ENCODE measurements at regions not wholly inside any gene's neighbourhood (a gene's known extent, or its start where the extent isn't known, plus 50 kb on each side); places are given as distances from the start of the nearest gene placed in this dataset.

- H3K79me2 ChIP-seq (replicated peaks; ENCODE audit: insufficient read depth) = no peaks in the 10 kb centered on the region
- Mint-ChIP-seq H3K4me3 (no peak overlapping the region), H3K36me3 (ENCODE audit: low read depth) (no peaks in the 10 kb centered on the region), H3K4me1 (peaks cover 6% of the 10 kb centered on the region), H3K27ac (no peak overlapping the region), H3K27me3 (ENCODE audit: insufficient read depth, low read depth, poor library complexity) (no peaks in the 10 kb centered on the region), H3K9me3 (no peaks in the 10 kb centered on the region)
- H3K9me2 ChIP-seq (ENCODE audit: insufficient read depth) = peaks cover 3% of the 10 kb centered on the region; the same call in 1 of the 2 replicates
- DNase-seq (ENCODE audit: low spot score) = no peak
- H3K4me3 ChIP-seq = no peak overlapping the region
- H3K4me1 ChIP-seq (ENCODE audit: insufficient read depth) = 0 out of 2 replicates have a peak, but pooled peaks cover 12% of the 10 kb centered on the region
- no peak for ATAC-seq
- no peaks in the 10 kb centered on the region for H3K36me3 ChIP-seq (ENCODE audit: insufficient read depth)
- no peaks in the 10 kb centered on the region for H4K20me1 ChIP-seq (replicated peaks; ENCODE audit: insufficient read depth)
- no peak overlapping the region for H3K4me2 ChIP-seq
- no peaks in the 10 kb centered on the region for H3F3A ChIP-seq (replicated peaks; ENCODE audit: low read depth)
- peak overlapping the region; percentile 7; the same call in 1 of the 2 replicates for H2AFZ ChIP-seq
- no peaks in the 10 kb centered on the region for H3K27me3 ChIP-seq (ENCODE audit: insufficient read depth)
- TF ChIP-seq ZNF114 (CRISPR knock-in tag; IDR thresholded peaks at IDR 0.05) = no peak
- TF ChIP-seq, protein P1, sequence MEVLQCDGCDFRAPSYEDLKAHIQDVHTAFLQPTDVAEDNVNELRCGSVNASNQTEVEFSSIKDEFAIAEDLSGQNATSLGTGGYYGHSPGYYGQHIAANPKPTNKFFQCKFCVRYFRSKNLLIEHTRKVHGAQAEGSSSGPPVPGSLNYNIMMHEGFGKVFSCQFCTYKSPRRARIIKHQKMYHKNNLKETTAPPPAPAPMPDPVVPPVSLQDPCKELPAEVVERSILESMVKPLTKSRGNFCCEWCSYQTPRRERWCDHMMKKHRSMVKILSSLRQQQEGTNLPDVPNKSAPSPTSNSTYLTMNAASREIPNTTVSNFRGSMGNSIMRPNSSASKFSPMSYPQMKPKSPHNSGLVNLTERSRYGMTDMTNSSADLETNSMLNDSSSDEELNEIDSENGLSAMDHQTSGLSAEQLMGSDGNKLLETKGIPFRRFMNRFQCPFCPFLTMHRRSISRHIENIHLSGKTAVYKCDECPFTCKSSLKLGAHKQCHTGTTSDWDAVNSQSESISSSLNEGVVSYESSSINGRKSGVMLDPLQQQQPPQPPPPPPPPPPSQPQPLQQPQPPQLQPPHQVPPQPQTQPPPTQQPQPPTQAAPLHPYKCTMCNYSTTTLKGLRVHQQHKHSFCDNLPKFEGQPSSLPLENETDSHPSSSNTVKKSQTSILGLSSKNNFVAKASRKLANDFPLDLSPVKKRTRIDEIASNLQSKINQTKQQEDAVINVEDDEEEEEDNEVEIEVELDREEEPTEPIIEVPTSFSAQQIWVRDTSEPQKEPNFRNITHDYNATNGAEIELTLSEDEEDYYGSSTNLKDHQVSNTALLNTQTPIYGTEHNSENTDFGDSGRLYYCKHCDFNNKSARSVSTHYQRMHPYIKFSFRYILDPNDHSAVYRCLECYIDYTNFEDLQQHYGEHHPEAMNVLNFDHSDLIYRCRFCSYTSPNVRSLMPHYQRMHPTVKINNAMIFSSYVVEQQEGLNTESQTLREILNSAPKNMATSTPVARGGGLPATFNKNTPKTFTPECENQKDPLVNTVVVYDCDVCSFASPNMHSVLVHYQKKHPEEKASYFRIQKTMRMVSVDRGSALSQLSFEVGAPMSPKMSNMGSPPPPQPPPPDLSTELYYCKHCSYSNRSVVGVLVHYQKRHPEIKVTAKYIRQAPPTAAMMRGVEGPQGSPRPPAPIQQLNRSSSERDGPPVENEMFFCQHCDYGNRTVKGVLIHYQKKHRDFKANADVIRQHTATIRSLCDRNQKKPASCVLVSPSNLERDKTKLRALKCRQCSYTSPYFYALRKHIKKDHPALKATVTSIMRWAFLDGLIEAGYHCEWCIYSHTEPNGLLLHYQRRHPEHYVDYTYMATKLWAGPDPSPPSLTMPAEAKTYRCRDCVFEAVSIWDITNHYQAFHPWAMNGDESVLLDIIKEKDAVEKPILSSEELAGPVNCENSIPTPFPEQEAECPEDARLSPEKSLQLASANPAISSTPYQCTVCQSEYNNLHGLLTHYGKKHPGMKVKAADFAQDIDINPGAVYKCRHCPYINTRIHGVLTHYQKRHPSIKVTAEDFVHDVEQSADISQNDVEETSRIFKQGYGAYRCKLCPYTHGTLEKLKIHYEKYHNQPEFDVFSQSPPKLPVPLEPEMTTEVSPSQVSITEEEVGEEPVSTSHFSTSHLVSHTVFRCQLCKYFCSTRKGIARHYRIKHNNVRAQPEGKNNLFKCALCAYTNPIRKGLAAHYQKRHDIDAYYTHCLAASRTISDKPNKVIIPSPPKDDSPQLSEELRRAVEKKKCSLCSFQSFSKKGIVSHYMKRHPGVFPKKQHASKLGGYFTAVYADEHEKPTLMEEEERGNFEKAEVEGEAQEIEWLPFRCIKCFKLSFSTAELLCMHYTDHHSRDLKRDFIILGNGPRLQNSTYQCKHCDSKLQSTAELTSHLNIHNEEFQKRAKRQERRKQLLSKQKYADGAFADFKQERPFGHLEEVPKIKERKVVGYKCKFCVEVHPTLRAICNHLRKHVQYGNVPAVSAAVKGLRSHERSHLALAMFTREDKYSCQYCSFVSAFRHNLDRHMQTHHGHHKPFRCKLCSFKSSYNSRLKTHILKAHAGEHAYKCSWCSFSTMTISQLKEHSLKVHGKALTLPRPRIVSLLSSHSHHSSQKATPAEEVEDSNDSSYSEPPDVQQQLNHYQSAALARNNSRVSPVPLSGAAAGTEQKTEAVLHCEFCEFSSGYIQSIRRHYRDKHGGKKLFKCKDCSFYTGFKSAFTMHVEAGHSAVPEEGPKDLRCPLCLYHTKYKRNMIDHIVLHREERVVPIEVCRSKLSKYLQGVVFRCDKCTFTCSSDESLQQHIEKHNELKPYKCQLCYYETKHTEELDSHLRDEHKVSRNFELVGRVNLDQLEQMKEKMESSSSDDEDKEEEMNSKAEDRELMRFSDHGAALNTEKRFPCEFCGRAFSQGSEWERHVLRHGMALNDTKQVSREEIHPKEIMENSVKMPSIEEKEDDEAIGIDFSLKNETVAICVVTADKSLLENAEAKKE (CRISPR knock-in tag; IDR thresholded peaks at IDR 0.05) = no peak
- no peak for TF ChIP-seq ETS1 (IDR thresholded peaks at IDR 0.05)
- TF ChIP-seq CREB1 (CRISPR knock-in tag; IDR thresholded peaks at IDR 0.05; ENCODE audit: low read depth) = no peak
- no peak for TF ChIP-seq JUNB (IDR thresholded peaks at IDR 0.05; ENCODE audit: unreplicated experiment)
- TF ChIP-seq, protein P2, sequence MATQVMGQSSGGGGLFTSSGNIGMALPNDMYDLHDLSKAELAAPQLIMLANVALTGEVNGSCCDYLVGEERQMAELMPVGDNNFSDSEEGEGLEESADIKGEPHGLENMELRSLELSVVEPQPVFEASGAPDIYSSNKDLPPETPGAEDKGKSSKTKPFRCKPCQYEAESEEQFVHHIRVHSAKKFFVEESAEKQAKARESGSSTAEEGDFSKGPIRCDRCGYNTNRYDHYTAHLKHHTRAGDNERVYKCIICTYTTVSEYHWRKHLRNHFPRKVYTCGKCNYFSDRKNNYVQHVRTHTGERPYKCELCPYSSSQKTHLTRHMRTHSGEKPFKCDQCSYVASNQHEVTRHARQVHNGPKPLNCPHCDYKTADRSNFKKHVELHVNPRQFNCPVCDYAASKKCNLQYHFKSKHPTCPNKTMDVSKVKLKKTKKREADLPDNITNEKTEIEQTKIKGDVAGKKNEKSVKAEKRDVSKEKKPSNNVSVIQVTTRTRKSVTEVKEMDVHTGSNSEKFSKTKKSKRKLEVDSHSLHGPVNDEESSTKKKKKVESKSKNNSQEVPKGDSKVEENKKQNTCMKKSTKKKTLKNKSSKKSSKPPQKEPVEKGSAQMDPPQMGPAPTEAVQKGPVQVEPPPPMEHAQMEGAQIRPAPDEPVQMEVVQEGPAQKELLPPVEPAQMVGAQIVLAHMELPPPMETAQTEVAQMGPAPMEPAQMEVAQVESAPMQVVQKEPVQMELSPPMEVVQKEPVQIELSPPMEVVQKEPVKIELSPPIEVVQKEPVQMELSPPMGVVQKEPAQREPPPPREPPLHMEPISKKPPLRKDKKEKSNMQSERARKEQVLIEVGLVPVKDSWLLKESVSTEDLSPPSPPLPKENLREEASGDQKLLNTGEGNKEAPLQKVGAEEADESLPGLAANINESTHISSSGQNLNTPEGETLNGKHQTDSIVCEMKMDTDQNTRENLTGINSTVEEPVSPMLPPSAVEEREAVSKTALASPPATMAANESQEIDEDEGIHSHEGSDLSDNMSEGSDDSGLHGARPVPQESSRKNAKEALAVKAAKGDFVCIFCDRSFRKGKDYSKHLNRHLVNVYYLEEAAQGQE (IDR thresholded peaks at IDR 0.05; ENCODE audit: unreplicated experiment) = no peak
- no peak for TF ChIP-seq CTCF (conservative IDR thresholded peaks at IDR 0.05; ENCODE audit: low read depth in 2 of 2)
- TF ChIP-seq POLR2AphosphoS5 (IDR thresholded peaks at IDR 0.05; ENCODE audit: low read depth) = no peak
- no peak for TF ChIP-seq EZH2phosphoT487 (IDR thresholded peaks at IDR 0.05; ENCODE audit: unreplicated experiment)
- TF ChIP-seq ZNF331 (CRISPR knock-in tag; IDR thresholded peaks at IDR 0.05; ENCODE audit: low read depth) = no peak
- TF ChIP-seq NANOG (IDR thresholded peaks at IDR 0.05; ENCODE audit: borderline replicate concordance) = no peak
- TF ChIP-seq STAT1 (IDR thresholded peaks at IDR 0.05; ENCODE audit: unreplicated experiment) = no peak
- TF ChIP-seq EZH2 (IDR thresholded peaks at IDR 0.05; ENCODE audit: low read depth, unreplicated experiment) = no peak
- no peak overlapping the region for H3K27ac ChIP-seq (ENCODE audit: low read depth)
Measured at GRCh38 chr3:152623286-152623911, 211.5 kb upstream of the P2RY1 start.
